GM13977 (cell line): ENCODE measurements at regions not wholly inside any gene's neighbourhood (a gene's known extent, or its start where the extent isn't known, plus 50 kb on each side); places are given as distances from the start of the nearest gene placed in this dataset.
"Not testable (repeated sequence)": the region's sequence is repeated elsewhere in the genome, so short reads cannot be mapped to it uniquely, and the experiment has no call there.

Source experiments
- DNase-seq: peaks from one replicate; pipeline ENCODE4 v3.0.0; 2012; ENCODE audit warnings: low spot score
- in situ Hi-C: fragments of 300-500 bp; cut with MboI; formaldehyde crosslinking; loops from one replicate; pipeline ENCODE4 v1.12.0; 2022; ENCODE audit warnings: low sequenced_read_pairs, low pct_unique_long_range_greater_than_20kb, mixed read lengths, inconsistent platforms; ENCODE audit not compliant: unreplicated experiment
- TF ChIP-seq, protein P1 (sequence below): IDR thresholded peaks from 2 replicates; pipeline ENCODE4 v1.5.1; 2012; ENCODE audit warnings: mild to moderate bottlenecking, control low read depth; ENCODE audit not compliant: insufficient read depth; ENCODE audit errors: extremely low read depth, missing control alignments

DNA sequence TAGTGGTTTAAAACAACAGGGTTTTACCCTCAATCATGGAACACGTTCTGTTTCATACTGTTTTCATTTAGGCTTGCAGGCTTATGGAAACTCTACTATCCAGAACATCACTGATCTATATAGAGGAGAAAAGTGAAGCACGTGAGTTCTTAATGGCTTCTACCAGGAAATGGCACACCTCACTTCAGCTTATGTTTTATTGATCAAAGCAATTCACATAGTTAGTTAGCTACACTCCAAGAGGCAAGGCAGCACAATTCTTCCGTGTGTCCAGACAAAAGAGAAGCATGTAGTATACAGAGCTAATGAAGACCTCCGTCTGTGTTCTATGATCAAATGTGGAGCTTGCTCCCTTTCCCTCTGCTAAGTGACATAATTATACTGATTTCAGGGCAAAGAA, 353.3 kb upstream of the CD180 start:
- DNase-seq: no peak
- in situ Hi-C loops: no loop called here
- TF ChIP-seq, protein P1, sequence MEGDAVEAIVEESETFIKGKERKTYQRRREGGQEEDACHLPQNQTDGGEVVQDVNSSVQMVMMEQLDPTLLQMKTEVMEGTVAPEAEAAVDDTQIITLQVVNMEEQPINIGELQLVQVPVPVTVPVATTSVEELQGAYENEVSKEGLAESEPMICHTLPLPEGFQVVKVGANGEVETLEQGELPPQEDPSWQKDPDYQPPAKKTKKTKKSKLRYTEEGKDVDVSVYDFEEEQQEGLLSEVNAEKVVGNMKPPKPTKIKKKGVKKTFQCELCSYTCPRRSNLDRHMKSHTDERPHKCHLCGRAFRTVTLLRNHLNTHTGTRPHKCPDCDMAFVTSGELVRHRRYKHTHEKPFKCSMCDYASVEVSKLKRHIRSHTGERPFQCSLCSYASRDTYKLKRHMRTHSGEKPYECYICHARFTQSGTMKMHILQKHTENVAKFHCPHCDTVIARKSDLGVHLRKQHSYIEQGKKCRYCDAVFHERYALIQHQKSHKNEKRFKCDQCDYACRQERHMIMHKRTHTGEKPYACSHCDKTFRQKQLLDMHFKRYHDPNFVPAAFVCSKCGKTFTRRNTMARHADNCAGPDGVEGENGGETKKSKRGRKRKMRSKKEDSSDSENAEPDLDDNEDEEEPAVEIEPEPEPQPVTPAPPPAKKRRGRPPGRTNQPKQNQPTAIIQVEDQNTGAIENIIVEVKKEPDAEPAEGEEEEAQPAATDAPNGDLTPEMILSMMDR: no peak

DNA sequence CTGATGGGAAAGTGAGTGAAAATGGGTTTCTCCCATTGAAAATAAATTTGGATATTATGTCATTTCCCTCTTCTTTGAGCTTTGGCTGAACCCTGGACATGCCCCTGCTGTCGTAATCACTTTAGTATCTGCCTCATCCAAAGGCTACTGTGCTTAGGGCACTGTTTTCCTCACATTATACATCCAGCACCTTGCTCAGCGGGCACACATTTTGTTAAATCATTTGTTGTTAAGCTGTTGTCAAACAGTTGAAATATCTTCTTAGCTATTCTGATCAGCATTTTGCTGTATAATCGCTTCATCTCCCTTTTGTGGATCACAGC, 352.7 kb upstream of the CD180 start:
- no peak for DNase-seq
- in situ Hi-C loops: no loop called here
- TF ChIP-seq, protein P1: no peak

DNA sequence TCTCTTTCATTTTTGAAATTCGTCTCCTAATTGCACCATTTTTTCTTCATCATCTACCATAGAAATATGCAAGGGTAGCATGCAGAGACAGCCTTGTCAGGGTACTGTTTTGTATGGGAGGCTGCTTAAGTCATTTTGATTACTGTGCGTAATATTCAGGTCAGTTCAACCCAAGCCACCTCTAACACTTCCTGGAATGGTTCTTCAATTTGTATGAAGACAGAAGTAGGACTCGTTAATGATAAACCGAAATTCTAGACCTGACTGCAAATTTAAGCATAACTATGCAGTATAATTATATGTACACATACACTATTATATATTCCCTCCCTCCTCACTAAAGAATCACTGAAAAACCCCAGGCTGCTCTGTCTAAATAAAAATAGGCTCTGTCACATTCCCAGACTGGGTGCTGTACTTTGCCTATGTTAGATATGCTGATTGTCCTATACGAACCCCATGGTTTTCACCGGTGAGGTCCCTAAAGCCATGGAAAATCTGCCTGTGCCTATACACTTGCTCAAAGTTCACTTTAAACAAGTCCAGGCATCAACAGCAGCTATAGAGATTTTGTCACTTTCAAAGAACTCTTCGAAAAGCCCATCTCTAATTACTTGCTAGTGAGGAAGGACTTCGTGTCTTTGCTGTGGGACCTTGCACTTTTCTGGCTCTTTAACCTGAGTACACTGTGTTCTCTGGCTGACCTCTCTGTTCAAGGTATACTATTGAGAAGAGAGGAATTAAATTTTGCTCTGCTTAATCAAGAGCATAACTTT, 352.1 kb upstream of the CD180 start:
- DNase-seq: no peak
- in situ Hi-C loops: no loop called here
- TF ChIP-seq, protein P1: no peak

DNA sequence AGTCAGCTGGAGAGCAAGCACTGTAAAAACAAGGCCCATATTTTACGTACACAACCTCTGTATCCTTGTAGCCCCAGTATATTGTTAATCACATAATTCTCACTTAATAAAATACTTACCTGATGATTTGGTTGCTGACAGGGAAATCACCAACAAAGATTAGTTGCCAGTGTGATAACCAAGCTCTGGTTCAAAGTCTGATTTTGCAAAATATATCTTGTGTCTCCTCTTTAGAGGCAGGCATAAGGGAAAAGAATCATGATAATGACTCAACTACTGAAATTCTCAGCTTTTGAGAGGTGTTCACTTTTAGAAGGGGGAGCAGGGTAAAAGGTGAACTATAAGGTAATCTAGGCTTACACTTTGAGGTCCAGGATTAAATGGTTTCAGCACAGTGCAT, 351.1 kb upstream of the CD180 start:
- DNase-seq: no peak
- TF ChIP-seq, protein P1: no peak
- in situ Hi-C loops: no loop called here

DNA sequence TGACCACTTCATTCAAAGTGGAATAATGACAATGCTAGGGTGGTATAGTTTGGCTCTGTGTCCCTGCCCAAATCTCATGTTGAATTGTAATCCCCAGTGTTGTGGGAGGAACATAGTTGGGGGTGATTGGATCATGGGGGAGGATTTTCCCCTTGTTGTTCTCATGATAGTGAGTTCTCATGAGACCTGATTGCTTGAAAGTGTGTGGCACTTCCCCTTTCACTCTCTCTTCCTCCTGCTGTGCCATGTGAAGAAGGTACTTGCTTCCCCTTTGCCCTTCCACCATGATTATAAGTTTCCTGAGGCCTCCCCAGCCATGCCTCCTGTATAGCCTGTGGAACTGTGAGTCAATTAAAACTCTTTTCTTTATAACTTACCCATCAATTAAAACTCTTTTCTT, 348.3 kb upstream of the CD180 start:
- in situ Hi-C loops, DNase-seq: not testable (repeated sequence)

DNA sequence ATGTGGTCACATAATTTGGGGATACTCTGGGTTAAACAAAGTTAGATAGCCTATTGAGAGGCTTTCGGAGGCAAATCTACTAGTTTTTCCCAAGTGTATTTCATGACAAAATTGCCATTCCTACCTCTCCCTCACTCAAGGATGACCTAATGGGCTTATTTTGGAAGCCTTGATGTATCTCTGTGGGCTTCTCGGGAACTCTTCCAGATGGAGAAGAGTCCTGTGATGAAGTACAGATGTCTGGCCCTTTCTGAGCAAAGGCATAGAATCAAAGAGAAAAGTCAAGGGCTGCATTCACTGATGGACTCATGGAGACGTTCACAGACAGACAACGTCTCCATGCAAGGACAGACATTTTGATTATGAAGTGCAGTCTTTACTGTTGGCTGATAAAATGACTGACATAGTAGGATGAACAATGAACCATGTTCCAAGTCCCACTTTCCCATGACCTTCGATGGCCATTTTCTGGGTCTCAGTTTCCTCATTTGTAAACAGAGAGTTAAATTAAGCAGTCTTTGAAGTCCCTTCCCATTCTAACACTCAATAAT, 347.2 kb upstream of the CD180 start:
- in situ Hi-C loops: no loop called here
- no peak for DNase-seq
- TF ChIP-seq, protein P1: no peak

DNA sequence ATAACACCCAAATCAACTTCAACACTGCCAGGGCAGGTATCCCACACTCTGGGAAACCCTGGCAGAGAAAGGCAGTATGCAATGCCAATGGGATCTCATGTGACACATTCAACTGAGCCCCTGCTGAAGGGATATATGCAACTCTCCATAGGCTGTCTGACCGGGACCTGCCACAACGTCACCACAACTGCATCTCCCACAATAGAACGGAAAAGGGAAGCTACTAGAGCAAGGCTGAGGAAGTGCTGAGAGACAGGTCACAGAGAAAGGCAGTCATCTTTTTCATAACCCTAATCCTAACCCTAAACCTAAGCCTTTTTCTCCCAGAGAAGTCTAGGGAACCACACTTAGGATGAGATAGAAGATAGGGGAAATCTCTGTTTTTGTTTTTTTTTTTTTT, 345.9 kb upstream of the CD180 start:
- TF ChIP-seq, protein P1: no peak
- no peak for DNase-seq
- in situ Hi-C loops: no loop called here
